HepG2 (cell line): ENCODE measurements at regions not wholly inside any gene's neighbourhood (a gene's known extent, or its start where the extent isn't known, plus 50 kb on each side); places are given as distances from the start of the nearest gene placed in this dataset.

Source experiments
- ATAC-seq: fragments of 200-7000 bp; cut with Tn5 transposase; 3 replicates; pipeline ENCODE4 v1.9.1; 2020; ENCODE audit warnings: mild to moderate bottlenecking, moderate library complexity
- BruUV-seq: library from RNA; stranded (reverse); fragments of 400-500 nt; replicated peaks from 2 replicates; lab custom pipeline; 2021; lab: Mats Ljungman, UMichigan
- CTCF ChIA-PET: fragments of 300-600 bp; formaldehyde crosslinking; extraction: SDS; loops from one replicate; lab custom pipeline; 2021; ENCODE audit warnings: low total read pairs, inconsistent platforms, low intra/inter-chr PET ratio; lab: Yijun Ruan, JAX
- POLR2A ChIA-PET: fragments of 350-600 bp; sonication (Branson Sonifier 250); formaldehyde crosslinking; loops from one replicate; lab custom pipeline; 2020; ENCODE audit warnings: antibody characterized with exemption, inconsistent platforms; lab: Yijun Ruan, JAX
- DNase-seq: peaks from one replicate; pipeline ENCODE4 v3.0.0-alpha.2; 2015; ENCODE audit warnings: low spot score
- FAIRE-seq: peaks from 3 replicates; lab custom pipeline; 2011; peaks lifted over from hg19 to GRCh38; lab: Jason Lieb, UNC
- H2AFZ ChIP-seq: one replicate; pipeline ENCODE4 v1.6.1; 2011; ENCODE audit warnings: low read length, inconsistent platforms
- H3K27ac ChIP-seq: fragments of 300-600 bp; 3 replicates; pipeline ENCODE4 v1.8.0; 2011; ENCODE audit warnings: mixed run types, mild to moderate bottlenecking, mixed read lengths, low read length, inconsistent platforms; ENCODE audit not compliant: insufficient read depth; ENCODE audit errors: extremely low read length
- H3K27me3 ChIP-seq, 2 experiments: fragments of 200-600 bp in 1 of 2; 2 replicates in 1 of 2; 3 replicates in 1 of 2; pipeline versions ENCODE4 v1.6.0 to v1.8.0; 2011; ENCODE audit warnings: low read length in 2 of 2, mild to moderate bottlenecking in 2 of 2, moderate library complexity in 2 of 2, inconsistent platforms in 1 of 2; ENCODE audit not compliant: insufficient read depth in 2 of 2, control insufficient read depth in 1 of 2
- H3K36me3 ChIP-seq, 2 experiments: fragments of 200-600 bp in 1 of 2; replicated peaks in 1 of 2; 2 replicates in 1 of 2; 3 replicates in 1 of 2; pipeline versions ENCODE4 v1.5.1 to v1.8.0; 2011; ENCODE audit warnings: low read length in 2 of 2, inconsistent platforms in 1 of 2; ENCODE audit not compliant: insufficient read depth in 2 of 2, control insufficient read depth in 1 of 2
- H3K4me1 ChIP-seq: 2 replicates; pipeline ENCODE4 v1.5.1; 2012; ENCODE audit warnings: low read length, inconsistent platforms; ENCODE audit not compliant: insufficient read depth
- H3K4me2 ChIP-seq: 2 replicates; pipeline ENCODE4 v1.6.0; 2011; ENCODE audit warnings: low read depth, low read length, inconsistent platforms
- H3K4me3 ChIP-seq, 3 experiments: fragments of 200-600 bp in 1 of 3; sonication (generic), shearing (Covaris generic) in 1 of 3; replicated peaks in 1 of 3; 2 replicates each; pipeline ENCODE4 v1.5.1; 2011 to 2016; ENCODE audit warnings: low read length in 3 of 3, inconsistent platforms in 2 of 3, low read depth in 2 of 3, mild to moderate bottlenecking in 2 of 3, control low read depth in 1 of 3, mixed read lengths in 1 of 3; ENCODE audit not compliant: insufficient read depth in 1 of 3
- H3K79me2 ChIP-seq: one replicate; pipeline ENCODE4 v1.6.1; 2011; ENCODE audit warnings: low read length, inconsistent platforms; ENCODE audit not compliant: insufficient read depth
- H3K9ac ChIP-seq: 2 replicates; pipeline ENCODE4 v1.6.0; 2011; ENCODE audit warnings: mild to moderate bottlenecking, low read depth, low read length, inconsistent platforms; ENCODE audit not compliant: insufficient read depth
- H3K9me3 ChIP-seq: 2 replicates; pipeline ENCODE4 v1.5.1; 2012; ENCODE audit warnings: mild to moderate bottlenecking, low read length
- H4K20me1 ChIP-seq: 2 replicates; pipeline ENCODE4 v1.6.0; 2011; ENCODE audit warnings: inconsistent platforms, mild to moderate bottlenecking, low read length, moderate library complexity; ENCODE audit not compliant: insufficient read depth
- FOSL1 ChIP-seq: sonication (generic); formaldehyde crosslinking; IDR thresholded peaks from 2 replicates; pipeline ENCODE4 v1.9.0; 2021; ENCODE audit warnings: missing genetic modification reagents, borderline replicate concordance
- PBX3 ChIP-seq: sonication (generic); formaldehyde crosslinking; IDR thresholded peaks from 2 replicates; pipeline ENCODE4 v1.8.1; 2023; ENCODE audit warnings: missing genetic modification reagents, inconsistent platforms, borderline replicate concordance
- PCBP1 ChIP-seq: fragments of 200-400 bp; formaldehyde crosslinking; IDR thresholded peaks from 2 replicates; pipeline ENCODE4 v1.6.1; 2017; ENCODE audit warnings: mild to moderate bottlenecking, low read depth, low read length, borderline replicate concordance
- POLR2AphosphoS5 ChIP-seq: IDR thresholded peaks from 2 replicates; pipeline ENCODE4 v1.6.1; 2012; ENCODE audit warnings: low read depth, low read length
- ZNF280B ChIP-seq: sonication (generic); formaldehyde crosslinking; IDR thresholded peaks from 2 replicates; pipeline ENCODE4 v1.5.0; 2020; ENCODE audit warnings: missing genetic modification reagents, mild to moderate bottlenecking, borderline replicate concordance
- WGBS: methylation state at CpG from one replicate; pipeline ENCODE4 v1.1.6; 2017; ENCODE audit warnings: low lambda C conversion rate; 5-methylcytosine and 5-hydroxymethylcytosine counted together
- in situ Hi-C: cut with HindIII; loops from 2 replicates; pipeline ENCODE4 v1.10.0; 2017; ENCODE audit warnings: low pct_unique_long_range_greater_than_20kb; ENCODE audit not compliant: extremely low pct_ligation_motif_present
- intact Hi-C: fragments of 100-400 bp; cut with micrococcal nuclease; formaldehyde crosslinking; loops from one replicate; pipeline ENCODE4 v1.10.0; 2022; ENCODE audit not compliant: unreplicated experiment

- no peak for TF ChIP-seq ZNF280B (CRISPR knock-in tag)
- TF ChIP-seq PBX3 (CRISPR knock-in tag), result no peak
- TF ChIP-seq PCBP1, result no peak
These were observed 148.5 kb downstream of the MAGEC1 start (continued) for GRCh38 chrX:142052238-142052637.

- Histone ChIP-seq H3K4me1 (no peaks in the 10 kb centered on the region), H4K20me1 (no peaks in the 10 kb centered on the region), H3K27ac (no peak overlapping the region), H3K9me3 (peaks cover 42% of the 10 kb centered on the region; the same call in 1 of the 2 replicates), H3K36me3 (no peaks in the 10 kb centered on the region), H3K4me3 (no peak overlapping the region), H2AFZ (no peak overlapping the region), H3K4me2 (no peak overlapping the region), H3K9ac (no peak overlapping the region), H3K79me2 (no peaks in the 10 kb centered on the region), H3K27me3 (no peaks in the 10 kb centered on the region)
- FAIRE-seq (no peak), ATAC-seq (no peak), DNase-seq (no peak)
- 30% methylated on average over 3 of the region's 3 CpGs for WGBS
- no TSS peak for BruUV-seq
- in situ Hi-C loops, result no loop called here
- TF ChIP-seq FOSL1 (CRISPR knock-in tag) (no peak), POLR2AphosphoS5 (no peak)
- CTCF ChIA-PET, result no interaction called here
- intact Hi-C loops, result no loop called here
- POLR2A ChIA-PET, result no interaction called here
These were observed 139.5 kb downstream of the MAGEC1 start for GRCh38 chrX:142043196-142043595.
